ENCODE measurements at regions not wholly inside any gene's neighbourhood (a gene's known extent, or its start where the extent isn't known, plus 50 kb on each side); places are given as distances from the start of the nearest gene placed in this dataset.

GRCh38 chr22:47329727-47330650, 567.5 kb downstream of the TBC1D22A start:
- DNase-seq (ENCODE audit: low read depth in 4 of 4, low spot score in 3 of 4), result no peak

GRCh38 chr22:47328550-47329243, 566.2 kb downstream of the TBC1D22A start:
- no peak for DNase-seq (ENCODE audit: low read depth in 4 of 4, low spot score in 3 of 4)

GRCh38 chr22:47327241-47327640, 564.8 kb downstream of the TBC1D22A start:
- DNase-seq (ENCODE audit: low read depth in 4 of 4, low spot score in 3 of 4), result no peak

GRCh38 chr22:47325249-47325648, 562.8 kb downstream of the TBC1D22A start:
- no peak for DNase-seq (ENCODE audit: low read depth in 4 of 4, low spot score in 3 of 4)

- no peak for DNase-seq (ENCODE audit: low read depth in 4 of 4, low spot score in 3 of 4)
Observed at GRCh38 chr22:47324435-47324990, 562.1 kb downstream of the TBC1D22A start.

- DNase-seq (ENCODE audit: low read depth in 4 of 4, low spot score in 3 of 4), result no peak
Observed at GRCh38 chr22:47323518-47323917, 561.1 kb downstream of the TBC1D22A start.

GRCh38 chr22:47322854-47323253, 560.4 kb downstream of the TBC1D22A start:
- DNase-seq (ENCODE audit: low read depth in 4 of 4, low spot score in 3 of 4), result no peak

- DNase-seq (ENCODE audit: low read depth in 4 of 4, low spot score in 3 of 4), result no peak
Observed at GRCh38 chr22:47320560-47320959, 558.1 kb downstream of the TBC1D22A start.

- DNase-seq (ENCODE audit: low read depth in 4 of 4, low spot score in 3 of 4), result no peak
Observed at GRCh38 chr22:47318041-47318737, 555.7 kb downstream of the TBC1D22A start.

GRCh38 chr22:47315862-47316419, 553.5 kb downstream of the TBC1D22A start:
- no peak for DNase-seq (ENCODE audit: low read depth in 4 of 4, low spot score in 3 of 4)

GRCh38 chr22:47310601-47311000, 548.2 kb downstream of the TBC1D22A start:
- DNase-seq (ENCODE audit: low read depth in 4 of 4, low spot score in 3 of 4), result no peak

- DNase-seq (ENCODE audit: low read depth in 4 of 4, low spot score in 3 of 4), result no peak
Observed at GRCh38 chr22:47309946-47310345, 547.5 kb downstream of the TBC1D22A start.

GRCh38 chr22:47309476-47309875, 547.0 kb downstream of the TBC1D22A start:
- no peak for DNase-seq (ENCODE audit: low read depth in 4 of 4, low spot score in 3 of 4)

- DNase-seq (ENCODE audit: low read depth in 4 of 4, low spot score in 3 of 4), result no peak
Observed at GRCh38 chr22:47308886-47309285, 546.4 kb downstream of the TBC1D22A start.

- no peak for DNase-seq (ENCODE audit: low read depth in 4 of 4, low spot score in 3 of 4)
Observed at GRCh38 chr22:47307822-47308221, 545.4 kb downstream of the TBC1D22A start.

GRCh38 chr22:47307326-47307725, 544.9 kb downstream of the TBC1D22A start:
- DNase-seq (ENCODE audit: low read depth in 4 of 4, low spot score in 3 of 4), result no peak

GRCh38 chr22:47304854-47305253, 542.4 kb downstream of the TBC1D22A start:
- no peak for DNase-seq (ENCODE audit: low read depth in 4 of 4, low spot score in 3 of 4)

- no peak for DNase-seq (ENCODE audit: low read depth in 4 of 4, low spot score in 3 of 4)
Observed at GRCh38 chr22:47304191-47304831, 541.9 kb downstream of the TBC1D22A start.

- DNase-seq (ENCODE audit: low read depth in 4 of 4, low spot score in 3 of 4), result no peak
Observed at GRCh38 chr22:47303161-47303890, 540.9 kb downstream of the TBC1D22A start.
